ENCODE measurements at regions not wholly inside any gene's neighbourhood (a gene's known extent, or its start where the extent isn't known, plus 50 kb on each side); places are given as distances from the start of the nearest gene placed in this dataset.
A peak's percentile ranks its signal among the peaks of the same experiment; 100 is the strongest.

- DNase-seq, result no peak
Measured at GRCh38 chr7:52323202-52323746, 712.2 kb upstream of the POM121L12 start.

GRCh38 chr7:52320610-52321009, 714.8 kb upstream of the POM121L12 start:
- no peak for DNase-seq

DNA sequence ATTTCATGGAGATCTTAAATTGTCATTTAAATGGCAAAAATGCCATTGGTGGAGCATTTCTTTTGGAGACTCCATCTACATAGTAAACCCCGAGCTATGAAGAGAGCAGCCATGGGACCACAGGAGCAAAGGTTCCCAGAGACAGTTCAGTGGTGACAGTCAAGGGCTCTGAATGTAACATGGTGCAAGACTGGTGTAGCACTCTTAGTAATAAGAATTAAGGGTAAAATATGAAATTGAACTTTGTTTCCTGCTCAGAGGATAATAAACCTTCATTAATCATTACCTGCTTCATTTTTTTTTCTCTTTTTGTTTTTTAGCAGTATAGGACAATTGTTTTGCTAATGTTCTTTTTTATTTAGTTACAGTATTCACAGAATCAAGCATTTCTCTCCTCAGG, 717.5 kb upstream of the POM121L12 start:
- no peak for DNase-seq

- no peak for DNase-seq
Measured at GRCh38 chr7:52311886-52312285, 723.5 kb upstream of the POM121L12 start.

- DNase-seq, result no peak
Measured at GRCh38 chr7:52309631-52310030, 725.8 kb upstream of the POM121L12 start.

- no peak for DNase-seq
Measured at GRCh38 chr7:52302765-52303520, 732.5 kb upstream of the POM121L12 start.

DNA sequence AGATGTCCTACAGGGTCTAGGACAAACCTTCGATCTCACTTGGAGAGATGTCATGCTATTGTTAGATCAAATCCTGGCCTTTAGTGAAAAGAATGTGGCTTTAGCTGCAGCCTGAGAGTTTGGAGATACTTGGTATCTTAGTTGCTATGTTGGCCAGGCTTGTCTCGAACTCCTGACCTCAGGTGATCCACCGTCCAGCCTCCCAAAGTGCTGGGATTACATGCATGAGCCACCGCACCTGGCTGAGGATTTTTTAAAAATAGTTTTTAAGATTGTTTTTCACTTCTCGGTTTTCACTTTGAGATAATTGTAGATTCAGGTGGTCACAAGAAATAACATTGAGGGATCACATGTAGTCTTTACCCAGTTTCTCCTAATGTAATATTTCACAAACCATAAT, 738.3 kb upstream of the POM121L12 start:
- DNase-seq, result no peak

DNA sequence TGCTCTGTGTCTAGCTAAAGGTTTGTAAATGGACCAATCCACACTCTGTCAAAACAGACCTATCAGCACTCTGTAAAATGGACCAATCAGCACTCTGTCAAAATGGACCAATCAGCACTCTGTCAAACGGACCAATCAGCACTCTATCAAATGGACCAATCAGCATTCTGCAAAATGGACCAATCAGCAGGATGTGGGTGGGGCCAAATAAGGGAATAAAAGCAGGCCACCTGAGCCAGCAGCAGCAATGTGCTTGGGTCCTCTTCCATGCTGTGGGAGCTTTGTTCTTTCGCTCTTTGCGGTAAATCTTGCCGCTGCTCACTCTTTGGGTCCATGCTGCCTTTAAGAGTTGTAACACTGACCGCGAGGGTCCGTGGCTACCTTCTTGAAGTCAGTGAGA, 740.5 kb upstream of the POM121L12 start:
- no peak for DNase-seq

- no peak for DNase-seq
Measured at GRCh38 chr7:52289247-52289646, 746.2 kb upstream of the POM121L12 start.

- DNase-seq, result no peak
Measured at GRCh38 chr7:52287698-52288097, 747.7 kb upstream of the POM121L12 start.

GRCh38 chr7:52285689-52286088, 749.7 kb upstream of the POM121L12 start:
- no peak for DNase-seq

GRCh38 chr7:52283335-52283734, 752.1 kb upstream of the POM121L12 start:
- DNase-seq, result no peak

DNA sequence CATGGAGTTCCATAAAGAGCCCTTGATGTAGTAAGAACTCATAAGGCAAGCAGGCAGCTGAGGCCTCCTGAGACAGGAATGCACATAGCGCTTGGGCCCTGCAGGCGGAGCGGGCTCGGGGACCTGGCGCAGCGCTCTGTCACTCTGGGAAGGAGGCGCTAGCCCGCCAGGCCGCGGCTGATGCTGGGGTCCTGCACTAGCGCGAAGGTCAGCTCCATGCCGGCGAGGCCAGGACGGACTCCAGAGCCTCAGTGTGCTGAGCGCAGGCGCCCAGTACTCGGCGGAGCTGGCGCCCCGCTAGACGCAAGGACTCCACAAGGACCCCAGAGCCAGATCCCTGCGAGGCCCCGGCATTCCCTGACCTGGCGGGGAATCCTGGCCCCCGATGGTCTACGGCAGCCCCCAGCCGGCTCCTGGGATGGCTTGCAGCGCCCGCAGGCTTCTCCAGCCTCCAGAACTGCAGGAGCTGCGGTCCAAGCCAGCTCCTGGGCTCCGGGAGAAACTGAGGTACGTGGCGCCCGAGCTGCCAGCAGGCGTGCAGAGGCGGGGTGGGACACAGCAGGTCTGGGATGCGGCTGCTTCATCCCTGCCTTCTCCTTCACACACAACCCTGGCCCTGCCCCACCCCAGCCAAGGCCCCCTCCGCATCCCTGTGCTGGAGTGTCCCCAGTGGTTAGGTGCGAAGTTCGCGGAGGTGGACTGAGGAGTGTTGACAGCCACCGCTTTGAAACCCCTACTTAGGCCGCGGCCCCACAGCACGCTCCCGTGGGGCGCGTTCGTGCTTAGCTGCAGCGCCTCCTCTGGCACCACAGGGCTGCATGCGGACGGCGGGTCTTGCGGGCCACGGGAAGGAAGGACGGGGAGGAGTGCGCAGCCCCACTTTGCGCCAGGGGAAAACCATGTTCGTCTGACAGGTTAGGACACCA, 761.5 kb upstream of the POM121L12 start:
- DNase-seq, result no peak

DNA sequence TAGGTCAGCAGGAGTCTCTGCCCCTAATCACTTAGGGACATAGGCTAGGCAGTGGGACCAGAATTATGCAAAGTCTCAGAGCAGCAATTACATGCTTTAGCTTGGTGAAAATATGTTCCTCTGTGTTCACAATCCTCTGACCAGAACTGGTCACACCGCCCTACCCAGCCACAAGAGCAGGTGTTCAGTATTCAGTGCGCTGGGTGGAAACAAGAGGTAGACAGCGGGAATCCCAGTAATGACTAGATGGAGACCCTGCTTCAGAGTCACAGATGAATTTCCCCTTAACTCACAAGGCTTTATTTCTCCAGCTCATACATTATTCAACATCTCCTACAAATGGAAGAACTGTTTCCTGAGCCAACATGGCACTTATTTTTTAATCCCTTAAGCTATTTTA, 763.7 kb upstream of the POM121L12 start:
- DNase-seq, result peak; percentile 4

GRCh38 chr7:52270301-52270700, 765.1 kb upstream of the POM121L12 start:
- no peak for DNase-seq

GRCh38 chr7:52269669-52270068, 765.8 kb upstream of the POM121L12 start:
- no peak for DNase-seq

DNA sequence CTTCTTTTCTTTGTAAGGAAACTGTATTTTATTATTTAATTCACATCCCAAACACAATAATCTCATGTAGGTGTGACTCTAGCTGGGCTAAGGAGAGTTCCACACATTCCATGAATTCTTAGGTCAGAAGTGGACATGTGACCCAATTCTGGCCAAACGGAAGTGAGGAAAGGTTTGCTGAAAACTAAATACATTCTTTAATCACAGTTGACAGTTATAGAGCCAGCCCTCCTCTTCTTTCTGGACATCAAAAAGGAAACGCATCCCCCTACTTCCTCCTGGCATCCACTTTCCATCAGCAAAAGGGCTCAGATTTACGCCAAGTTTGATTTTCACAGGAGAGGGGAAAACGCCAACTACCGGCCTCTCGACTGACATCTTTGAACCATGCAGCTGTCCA, 774.4 kb upstream of the POM121L12 start:
- no peak for DNase-seq

DNA sequence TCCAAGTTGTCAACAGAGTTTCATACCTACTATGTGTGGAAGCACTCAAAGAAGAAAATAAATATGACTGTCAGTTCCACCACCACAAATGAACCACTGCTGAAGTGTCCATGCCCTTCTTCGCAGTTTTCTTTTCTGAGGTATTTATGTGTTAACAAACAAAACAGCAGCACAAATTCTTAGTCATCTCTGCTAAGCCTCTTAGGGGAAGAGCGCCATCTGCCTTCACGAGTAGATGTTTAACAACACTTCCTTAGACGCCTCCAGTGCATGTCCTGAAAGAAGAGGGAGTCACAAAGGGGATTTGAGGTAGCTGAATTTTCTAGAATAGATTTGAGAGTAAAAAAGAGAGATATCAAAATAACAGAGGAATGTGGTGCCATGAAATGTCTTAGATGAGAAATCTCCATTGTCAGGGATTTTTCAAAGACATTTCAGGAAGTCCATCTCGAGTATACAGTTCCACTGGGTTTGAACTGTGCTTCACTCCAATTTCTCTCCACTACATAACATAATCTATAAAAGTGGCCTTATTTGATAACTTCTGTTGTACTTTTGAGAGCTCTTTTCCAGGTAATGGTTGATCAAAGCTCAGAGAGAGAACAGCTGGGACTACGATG, 775.3 kb upstream of the POM121L12 start:
- DNase-seq, result no peak

GRCh38 chr7:52257890-52258289, 777.5 kb upstream of the POM121L12 start:
- DNase-seq, result no peak

GRCh38 chr7:52254396-52255010, 780.9 kb upstream of the POM121L12 start:
- no peak for DNase-seq

- no peak for DNase-seq
Measured at GRCh38 chr7:52253953-52254352, 781.5 kb upstream of the POM121L12 start.

- no peak for DNase-seq
Measured at GRCh38 chr7:52249741-52250140, 785.7 kb upstream of the POM121L12 start.

DNA sequence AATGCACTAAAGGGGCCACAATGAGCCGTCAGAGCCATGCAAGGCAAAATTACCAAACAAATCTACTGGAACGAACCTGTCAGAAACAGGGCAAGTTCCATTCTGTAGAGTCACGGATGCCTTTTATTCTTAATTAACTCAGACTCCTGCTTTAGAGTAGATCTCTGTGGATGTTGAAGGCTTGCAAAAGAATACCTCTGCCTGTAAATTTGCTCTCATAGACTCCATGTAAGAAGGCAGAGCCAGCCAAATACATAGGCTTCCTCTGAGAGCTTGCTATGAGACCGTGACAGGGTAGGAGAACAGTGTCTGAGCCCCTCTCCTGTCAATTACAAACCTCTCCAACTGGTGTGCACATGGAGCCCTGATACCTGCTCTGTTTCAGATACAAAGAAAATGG, 787.9 kb upstream of the POM121L12 start:
- no peak for DNase-seq
